ENCODE measurements at regions not wholly inside any gene's neighbourhood (a gene's known extent, or its start where the extent isn't known, plus 50 kb on each side); places are given as distances from the start of the nearest gene placed in this dataset.

- no peak for FAIRE-seq
- intact Hi-C loops (cut with micrococcal nuclease) (loop anchor here (2.0 to 10.0 kb wide), 6 partner anchors 514 to 1148 kb away; no protein-coding TSS in a partner anchor), dilution Hi-C loops (cut with MboI; ENCODE audit: extremely low pct_ligation_motif_present, low sequenced_read_pairs) (no loop called here)
- Histone ChIP-seq H3K79me2 (ENCODE audit: control insufficient read depth, insufficient read depth, low read length) (no peaks in the 10 kb centered on the region), H3K27me3 (ENCODE audit: control insufficient read depth in 2 of 2, insufficient read depth in 2 of 2, low read length in 2 of 2) (peaks cover 0 to 3% of the 10 kb centered on the region in 2 experiments), H3K4me2 (ENCODE audit: insufficient read depth, low read length) (no peak overlapping the region), H3K9me1 (replicated peaks; ENCODE audit: control insufficient read depth, extremely low read depth, insufficient read depth, low read length) (no peaks in the 10 kb centered on the region), H3K4me3 (replicated peaks in 1 of 3; ENCODE audit: insufficient read depth in 1 of 3, low read depth in 1 of 3, low read length in 3 of 3) (no peak overlapping the region), H3K9me3 (replicated peaks; ENCODE audit: control insufficient read depth, insufficient read depth, low read length) (no peaks in the 10 kb centered on the region), H3K9ac (replicated peaks; ENCODE audit: extremely low read depth, insufficient read depth, low read length) (no peak overlapping the region), H3K27ac (ENCODE audit: insufficient read depth, low read depth, low read length) (no peak overlapping the region), H4K20me1 (replicated peaks; ENCODE audit: control insufficient read depth, extremely low read depth, insufficient read depth, low read length) (no peaks in the 10 kb centered on the region), H3K4me1 (ENCODE audit: control insufficient read depth, extremely low read depth, insufficient read depth, low read length) (peaks cover 13% of the 10 kb centered on the region), H3K36me3 (ENCODE audit: control insufficient read depth in 2 of 2, extremely low read depth in 1 of 2, insufficient read depth in 2 of 2, low read length in 2 of 2) (no peaks in the 10 kb centered on the region), H2AFZ (ENCODE audit: low read depth, low read length) (no peak overlapping the region)
- no TSS peak for BruUV-seq (replicated peaks)
- CTCF ChIA-PET: interaction anchor here (0.7 to 6.0 kb wide), 7 partner anchors 301 to 1079 kb away, joined by 3 to 98 read pairs (median 3); no protein-coding TSS in a partner anchor
- no peak for TF ChIP-seq MYC (IDR thresholded peaks at IDR 0.05; ENCODE audit: low read depth, low read length)
- no peak for TF ChIP-seq EZH2 (IDR thresholded peaks at IDR 0.05; ENCODE audit: borderline replicate concordance, low read depth, low read length, severe bottlenecking)
- no peak for TF ChIP-seq MAX (IDR thresholded peaks at IDR 0.05; ENCODE audit: insufficient read depth, insufficient read length)
- no peak for DNase-seq (ENCODE audit: low read depth, low spot score)
- POLR2A ChIA-PET: no interaction called here
Observed at GRCh38 chr10:129030603-129030895, 436.5 kb upstream of the MGMT start.

- H3K27me3 ChIP-seq (ENCODE audit: control insufficient read depth in 2 of 2, insufficient read depth in 2 of 2, low read length in 2 of 2): peaks cover 0 to 3% of the 10 kb centered on the region in 2 experiments
- TF ChIP-seq FOS (IDR thresholded peaks at IDR 0.05; ENCODE audit: borderline replicate concordance, insufficient read depth, low read length) (no peak), CTCF (IDR thresholded peaks at IDR 0.05; ENCODE audit: extremely low read depth in 1 of 2, insufficient read depth in 1 of 2, low read depth in 1 of 2, low read length in 2 of 2) (peak; percentile 94 to 96)
- dilution Hi-C loops (cut with MboI; ENCODE audit: extremely low pct_ligation_motif_present, low sequenced_read_pairs) (no loop called here), intact Hi-C loops (cut with micrococcal nuclease) (loop anchor here (1.0 to 10.0 kb wide), 8 partner anchors 301 to 1148 kb away; no protein-coding TSS in a partner anchor)
- H3K27ac ChIP-seq (ENCODE audit: insufficient read depth, low read depth, low read length): no peak overlapping the region
- no peaks in the 10 kb centered on the region for H3K9me3 ChIP-seq (replicated peaks; ENCODE audit: control insufficient read depth, insufficient read depth, low read length)
- FAIRE-seq: peak; percentile 61
- no peak overlapping the region for H3K4me3 ChIP-seq (replicated peaks in 1 of 3; ENCODE audit: insufficient read depth in 1 of 3, low read depth in 1 of 3, low read length in 3 of 3)
- POLR2A ChIA-PET: no interaction called here
- H3K9me1 ChIP-seq (replicated peaks; ENCODE audit: control insufficient read depth, extremely low read depth, insufficient read depth, low read length): no peaks in the 10 kb centered on the region
- H3K4me1 ChIP-seq (ENCODE audit: control insufficient read depth, extremely low read depth, insufficient read depth, low read length): peaks cover 18% of the 10 kb centered on the region
- no peaks in the 10 kb centered on the region for H4K20me1 ChIP-seq (replicated peaks; ENCODE audit: control insufficient read depth, extremely low read depth, insufficient read depth, low read length)
- H3K9ac ChIP-seq (replicated peaks; ENCODE audit: extremely low read depth, insufficient read depth, low read length): no peak overlapping the region
- no peaks in the 10 kb centered on the region for H3K79me2 ChIP-seq (ENCODE audit: control insufficient read depth, insufficient read depth, low read length)
- DNase-seq (ENCODE audit: low read depth, low spot score): peak; percentile 68
- no peak overlapping the region for H2AFZ ChIP-seq (ENCODE audit: low read depth, low read length)
- peak overlapping the region; percentile 13 for H3K4me2 ChIP-seq (ENCODE audit: insufficient read depth, low read length)
- no peaks in the 10 kb centered on the region for H3K36me3 ChIP-seq (ENCODE audit: control insufficient read depth in 2 of 2, extremely low read depth in 1 of 2, insufficient read depth in 2 of 2, low read length in 2 of 2)
- CTCF ChIA-PET: interaction anchor here (0.7 to 6.0 kb wide), 8 partner anchors 12 to 1079 kb away, joined by 3 to 98 read pairs (median 6); partner anchors contain the start of gene C10orf143
- no TSS peak for BruUV-seq (replicated peaks)
Observed at GRCh38 chr10:129030996-129031843, 435.8 kb upstream of the MGMT start.
